H1 (cell line): ENCODE measurements at regions not wholly inside any gene's neighbourhood (a gene's known extent, or its start where the extent isn't known, plus 50 kb on each side); places are given as distances from the start of the nearest gene placed in this dataset.

Experiments
- CTBP2 ChIP-seq: IDR thresholded peaks from 2 replicates; pipeline ENCODE4 v1.7.0; 2011; ENCODE audit warnings: borderline replicate concordance, mild to moderate bottlenecking, moderate library complexity, mixed read lengths, low read length; ENCODE audit not compliant: insufficient read depth, insufficient read length
- CTCF ChIP-seq, 3 experiments: IDR thresholded peaks; 1 replicate in 2 of 3; 2 replicates in 1 of 3; pipeline versions ENCODE4 v1.5.1 to v1.6.1; 2011; ENCODE audit warnings: low read length in 3 of 3, mild to moderate bottlenecking in 3 of 3, inconsistent platforms in 2 of 3, low read depth in 1 of 3, moderate library complexity in 1 of 3; ENCODE audit not compliant: insufficient read depth in 1 of 3; ENCODE audit errors: control extremely low read depth in 1 of 3
- E2F6 ChIP-seq: IDR thresholded peaks from 2 replicates; pipeline ENCODE4 v1.6.1; 2012; ENCODE audit warnings: inconsistent platforms

- TF ChIP-seq CTCF (IDR thresholded peaks at IDR 0.05; ENCODE audit: control extremely low read depth in 1 of 3, insufficient read depth in 1 of 3, low read depth in 1 of 3, low read length in 3 of 3) (peak in 2 of 3 experiments; percentile 70 to 71; a peak in 3 of 4 replicates), CTBP2 (no peak), E2F6 (no peak)
Observed at GRCh38 chr11:56841210-56841810, 92.8 kb upstream of the OR9G4 start (continued).
